ENCODE measurements at regions not wholly inside any gene's neighbourhood (a gene's known extent, or its start where the extent isn't known, plus 50 kb on each side); places are given as distances from the start of the nearest gene placed in this dataset.

DNA sequence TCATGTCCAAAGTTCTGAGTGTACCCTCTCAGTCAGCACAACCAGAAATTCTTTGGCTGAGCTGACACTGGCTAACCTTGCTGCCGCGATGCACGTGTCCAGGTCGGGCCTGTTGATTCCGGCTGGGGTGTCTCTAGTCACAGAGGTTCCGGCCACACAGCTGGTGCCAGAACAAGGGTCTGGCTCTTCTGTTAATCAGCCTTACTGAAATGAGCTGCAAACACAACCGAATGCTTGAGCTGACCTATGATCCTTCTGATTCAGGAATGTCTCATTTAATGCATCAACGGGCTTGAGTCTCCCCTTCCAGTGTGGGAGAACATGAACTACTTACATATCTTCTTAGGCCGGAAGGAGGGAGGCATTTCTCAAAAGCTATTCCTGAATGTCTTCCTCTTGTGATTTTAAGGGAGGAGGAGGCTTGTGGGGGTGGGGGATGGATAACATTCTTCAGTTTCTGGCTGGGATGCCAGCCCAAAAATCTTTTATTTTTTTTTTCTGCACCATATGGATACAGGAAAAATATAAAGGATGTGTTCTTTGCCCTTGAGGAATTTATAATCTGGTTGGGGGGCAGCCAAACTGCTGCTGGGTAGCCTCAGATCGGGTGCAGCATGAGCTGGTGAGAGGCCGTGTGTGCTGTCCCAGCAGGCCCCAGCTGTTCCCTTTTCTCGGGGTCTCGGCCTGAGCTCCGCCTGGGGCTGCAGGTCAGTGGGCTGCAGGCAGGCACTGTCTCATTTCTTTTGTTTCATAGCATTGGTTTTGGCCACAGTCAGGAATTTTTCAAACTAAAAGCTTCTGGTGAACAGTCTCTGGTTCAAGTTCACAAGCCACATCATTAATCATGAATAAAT is 319.1 kb upstream of the TBL1XR1 start (continued):
- TF ChIP-seq, protein P1, sequence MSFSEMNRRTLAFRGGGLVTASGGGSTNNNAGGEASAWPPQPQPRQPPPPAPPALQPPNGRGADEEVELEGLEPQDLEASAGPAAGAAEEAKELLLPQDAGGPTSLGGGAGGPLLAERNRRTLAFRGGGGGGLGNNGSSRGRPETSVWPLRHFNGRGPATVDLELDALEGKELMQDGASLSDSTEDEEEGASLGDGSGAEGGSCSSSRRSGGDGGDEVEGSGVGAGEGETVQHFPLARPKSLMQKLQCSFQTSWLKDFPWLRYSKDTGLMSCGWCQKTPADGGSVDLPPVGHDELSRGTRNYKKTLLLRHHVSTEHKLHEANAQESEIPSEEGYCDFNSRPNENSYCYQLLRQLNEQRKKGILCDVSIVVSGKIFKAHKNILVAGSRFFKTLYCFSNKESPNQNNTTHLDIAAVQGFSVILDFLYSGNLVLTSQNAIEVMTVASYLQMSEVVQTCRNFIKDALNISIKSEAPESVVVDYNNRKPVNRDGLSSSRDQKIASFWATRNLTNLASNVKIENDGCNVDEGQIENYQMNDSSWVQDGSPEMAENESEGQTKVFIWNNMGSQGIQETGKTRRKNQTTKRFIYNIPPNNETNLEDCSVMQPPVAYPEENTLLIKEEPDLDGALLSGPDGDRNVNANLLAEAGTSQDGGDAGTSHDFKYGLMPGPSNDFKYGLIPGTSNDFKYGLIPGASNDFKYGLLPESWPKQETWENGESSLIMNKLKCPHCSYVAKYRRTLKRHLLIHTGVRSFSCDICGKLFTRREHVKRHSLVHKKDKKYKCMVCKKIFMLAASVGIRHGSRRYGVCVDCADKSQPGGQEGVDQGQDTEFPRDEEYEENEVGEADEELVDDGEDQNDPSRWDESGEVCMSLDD (CRISPR knock-in tag; IDR thresholded peaks at IDR 0.05; ENCODE audit: borderline replicate concordance): 0 out of 2 replicates have a peak, but pooled peaks have one; percentile 35
- TF ChIP-seq, protein P2, sequence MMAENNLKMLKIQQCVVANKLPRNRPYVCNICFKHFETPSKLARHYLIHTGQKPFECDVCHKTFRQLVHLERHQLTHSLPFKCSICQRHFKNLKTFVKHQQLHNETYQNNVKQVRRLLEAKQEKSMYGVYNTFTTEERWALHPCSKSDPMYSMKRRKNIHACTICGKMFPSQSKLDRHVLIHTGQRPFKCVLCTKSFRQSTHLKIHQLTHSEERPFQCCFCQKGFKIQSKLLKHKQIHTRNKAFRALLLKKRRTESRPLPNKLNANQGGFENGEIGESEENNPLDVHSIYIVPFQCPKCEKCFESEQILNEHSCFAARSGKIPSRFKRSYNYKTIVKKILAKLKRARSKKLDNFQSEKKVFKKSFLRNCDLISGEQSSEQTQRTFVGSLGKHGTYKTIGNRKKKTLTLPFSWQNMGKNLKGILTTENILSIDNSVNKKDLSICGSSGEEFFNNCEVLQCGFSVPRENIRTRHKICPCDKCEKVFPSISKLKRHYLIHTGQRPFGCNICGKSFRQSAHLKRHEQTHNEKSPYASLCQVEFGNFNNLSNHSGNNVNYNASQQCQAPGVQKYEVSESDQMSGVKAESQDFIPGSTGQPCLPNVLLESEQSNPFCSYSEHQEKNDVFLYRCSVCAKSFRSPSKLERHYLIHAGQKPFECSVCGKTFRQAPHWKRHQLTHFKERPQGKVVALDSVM (CRISPR knock-in tag; IDR thresholded peaks at IDR 0.05): no peak
- no peak for TF ChIP-seq ZNF780A (CRISPR knock-in tag; IDR thresholded peaks at IDR 0.05)
- TF ChIP-seq BCL6 (CRISPR knock-in tag; IDR thresholded peaks at IDR 0.05): peak; percentile 34; the same call in 1 of the 2 replicates
- peak; percentile 32; the same call in 1 of the 2 replicates for TF ChIP-seq KDM6A (CRISPR knock-in tag; IDR thresholded peaks at IDR 0.05; ENCODE audit: low read depth)
- peak; percentile 81; the same call in 1 of the 2 replicates for TF ChIP-seq RXRB (CRISPR knock-in tag; IDR thresholded peaks at IDR 0.05; ENCODE audit: borderline replicate concordance)
- TF ChIP-seq ZNF296 (CRISPR knock-in tag; conservative IDR thresholded peaks at IDR 0.05): no peak
- TF ChIP-seq, protein P3, sequence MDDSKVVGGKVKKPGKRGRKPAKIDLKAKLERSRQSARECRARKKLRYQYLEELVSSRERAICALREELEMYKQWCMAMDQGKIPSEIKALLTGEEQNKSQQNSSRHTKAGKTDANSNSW (CRISPR knock-in tag; IDR thresholded peaks at IDR 0.05; ENCODE audit: borderline replicate concordance): no peak
- TF ChIP-seq MXI1 (IDR thresholded peaks at IDR 0.05; ENCODE audit: borderline replicate concordance, low read depth, low read length): no peak
- TF ChIP-seq, protein P4, sequence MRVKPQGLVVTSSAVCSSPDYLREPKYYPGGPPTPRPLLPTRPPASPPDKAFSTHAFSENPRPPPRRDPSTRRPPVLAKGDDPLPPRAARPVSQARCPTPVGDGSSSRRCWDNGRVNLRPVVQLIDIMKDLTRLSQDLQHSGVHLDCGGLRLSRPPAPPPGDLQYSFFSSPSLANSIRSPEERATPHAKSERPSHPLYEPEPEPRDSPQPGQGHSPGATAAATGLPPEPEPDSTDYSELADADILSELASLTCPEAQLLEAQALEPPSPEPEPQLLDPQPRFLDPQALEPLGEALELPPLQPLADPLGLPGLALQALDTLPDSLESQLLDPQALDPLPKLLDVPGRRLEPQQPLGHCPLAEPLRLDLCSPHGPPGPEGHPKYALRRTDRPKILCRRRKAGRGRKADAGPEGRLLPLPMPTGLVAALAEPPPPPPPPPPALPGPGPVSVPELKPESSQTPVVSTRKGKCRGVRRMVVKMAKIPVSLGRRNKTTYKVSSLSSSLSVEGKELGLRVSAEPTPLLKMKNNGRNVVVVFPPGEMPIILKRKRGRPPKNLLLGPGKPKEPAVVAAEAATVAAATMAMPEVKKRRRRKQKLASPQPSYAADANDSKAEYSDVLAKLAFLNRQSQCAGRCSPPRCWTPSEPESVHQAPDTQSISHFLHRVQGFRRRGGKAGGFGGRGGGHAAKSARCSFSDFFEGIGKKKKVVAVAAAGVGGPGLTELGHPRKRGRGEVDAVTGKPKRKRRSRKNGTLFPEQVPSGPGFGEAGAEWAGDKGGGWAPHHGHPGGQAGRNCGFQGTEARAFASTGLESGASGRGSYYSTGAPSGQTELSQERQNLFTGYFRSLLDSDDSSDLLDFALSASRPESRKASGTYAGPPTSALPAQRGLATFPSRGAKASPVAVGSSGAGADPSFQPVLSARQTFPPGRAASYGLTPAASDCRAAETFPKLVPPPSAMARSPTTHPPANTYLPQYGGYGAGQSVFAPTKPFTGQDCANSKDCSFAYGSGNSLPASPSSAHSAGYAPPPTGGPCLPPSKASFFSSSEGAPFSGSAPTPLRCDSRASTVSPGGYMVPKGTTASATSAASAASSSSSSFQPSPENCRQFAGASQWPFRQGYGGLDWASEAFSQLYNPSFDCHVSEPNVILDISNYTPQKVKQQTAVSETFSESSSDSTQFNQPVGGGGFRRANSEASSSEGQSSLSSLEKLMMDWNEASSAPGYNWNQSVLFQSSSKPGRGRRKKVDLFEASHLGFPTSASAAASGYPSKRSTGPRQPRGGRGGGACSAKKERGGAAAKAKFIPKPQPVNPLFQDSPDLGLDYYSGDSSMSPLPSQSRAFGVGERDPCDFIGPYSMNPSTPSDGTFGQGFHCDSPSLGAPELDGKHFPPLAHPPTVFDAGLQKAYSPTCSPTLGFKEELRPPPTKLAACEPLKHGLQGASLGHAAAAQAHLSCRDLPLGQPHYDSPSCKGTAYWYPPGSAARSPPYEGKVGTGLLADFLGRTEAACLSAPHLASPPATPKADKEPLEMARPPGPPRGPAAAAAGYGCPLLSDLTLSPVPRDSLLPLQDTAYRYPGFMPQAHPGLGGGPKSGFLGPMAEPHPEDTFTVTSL (CRISPR knock-in tag; IDR thresholded peaks at IDR 0.05; ENCODE audit: borderline replicate concordance): peak; percentile 83; the same call in 1 of the 2 replicates
- TF ChIP-seq, protein P5, sequence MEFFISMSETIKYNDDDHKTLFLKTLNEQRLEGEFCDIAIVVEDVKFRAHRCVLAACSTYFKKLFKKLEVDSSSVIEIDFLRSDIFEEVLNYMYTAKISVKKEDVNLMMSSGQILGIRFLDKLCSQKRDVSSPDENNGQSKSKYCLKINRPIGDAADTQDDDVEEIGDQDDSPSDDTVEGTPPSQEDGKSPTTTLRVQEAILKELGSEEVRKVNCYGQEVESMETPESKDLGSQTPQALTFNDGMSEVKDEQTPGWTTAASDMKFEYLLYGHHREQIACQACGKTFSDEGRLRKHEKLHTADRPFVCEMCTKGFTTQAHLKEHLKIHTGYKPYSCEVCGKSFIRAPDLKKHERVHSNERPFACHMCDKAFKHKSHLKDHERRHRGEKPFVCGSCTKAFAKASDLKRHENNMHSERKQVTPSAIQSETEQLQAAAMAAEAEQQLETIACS (CRISPR knock-in tag; IDR thresholded peaks at IDR 0.05): no peak
- TF ChIP-seq HNF4A (CRISPR knock-in tag; IDR thresholded peaks at IDR 0.05): peak; percentile 74; the same call in 1 of the 2 replicates
- no peak for TF ChIP-seq MATR3 (CRISPR knock-in tag; IDR thresholded peaks at IDR 0.05)
- no peak for TF ChIP-seq ZNF782 (CRISPR knock-in tag; IDR thresholded peaks at IDR 0.05; ENCODE audit: borderline replicate concordance)
- TF ChIP-seq ZNF776 (CRISPR knock-in tag; IDR thresholded peaks at IDR 0.05): no peak
